OCI-LY1 (cell line): ENCODE measurements at regions not wholly inside any gene's neighbourhood (a gene's known extent, or its start where the extent isn't known, plus 50 kb on each side); places are given as distances from the start of the nearest gene placed in this dataset.

ENCODE experiments used
- H2AFZ ChIP-seq: fragments of 200-600 bp; sonication (generic), shearing (Covaris generic); 2 replicates; pipeline ENCODE4 v1.6.0; 2014; ENCODE audit warnings: antibody characterized with exemption, mild to moderate bottlenecking, low read length
- H3F3A ChIP-seq: fragments of 200-600 bp; sonication (generic), shearing (Covaris generic); 2 replicates; pipeline ENCODE4 v1.6.0; 2014; ENCODE audit warnings: mild to moderate bottlenecking, antibody characterized with exemption, low read length, moderate library complexity; ENCODE audit not compliant: insufficient read depth
- H3K27ac ChIP-seq: fragments of 200-600 bp; sonication (generic); 2 replicates; pipeline ENCODE4 v1.5.1; 2014; ENCODE audit warnings: low read length, mixed run types, mild to moderate bottlenecking, low read depth; ENCODE audit not compliant: poor library complexity, severe bottlenecking
- H3K27me3 ChIP-seq: fragments of 200-600 bp; sonication (generic); 2 replicates; pipeline ENCODE4 v1.6.0; 2014; ENCODE audit warnings: antibody characterized with exemption, mild to moderate bottlenecking, low read length, moderate library complexity; ENCODE audit not compliant: insufficient read depth
- H3K36me3 ChIP-seq: fragments of 200-600 bp; sonication (generic); 2 replicates; pipeline ENCODE4 v1.6.1; 2014; ENCODE audit warnings: mild to moderate bottlenecking, antibody characterized with exemption, low read length, moderate library complexity, mixed read lengths; ENCODE audit not compliant: insufficient read depth
- H3K4me1 ChIP-seq: fragments of 200-600 bp; sonication (generic); 2 replicates; pipeline ENCODE4 v1.5.1; 2014; ENCODE audit warnings: mild to moderate bottlenecking, low read length, moderate library complexity; ENCODE audit not compliant: insufficient read depth, severe bottlenecking
- H3K4me2 ChIP-seq: fragments of 200-600 bp; sonication (generic), shearing (Covaris generic); 2 replicates; pipeline ENCODE4 v1.6.1; 2014; ENCODE audit warnings: low read length
- H3K4me3 ChIP-seq: fragments of 200-600 bp; sonication (generic); 2 replicates; pipeline ENCODE4 v1.5.1; 2014; ENCODE audit warnings: low read length, low read depth, mild to moderate bottlenecking, mixed read lengths; ENCODE audit not compliant: poor library complexity, severe bottlenecking
- H3K79me2 ChIP-seq: fragments of 200-600 bp; shearing (Covaris generic); 2 replicates; pipeline ENCODE4 v1.6.1; 2016; ENCODE audit warnings: mixed run types, low read length, mixed read lengths; ENCODE audit not compliant: insufficient read depth
- H3K9ac ChIP-seq: fragments of 200-600 bp; sonication (generic), shearing (Covaris generic); 2 replicates; pipeline ENCODE4 v1.6.1; 2014; ENCODE audit warnings: mild to moderate bottlenecking, low read length, mixed read lengths
- H3K9me2 ChIP-seq: fragments of 200-600 bp; sonication (generic), shearing (Covaris generic); 2 replicates; pipeline ENCODE4 v1.6.1; 2014; ENCODE audit warnings: low read depth, mild to moderate bottlenecking, low read length, mixed read lengths
- H3K9me3 ChIP-seq: fragments of 200-600 bp; shearing (Covaris generic); 2 replicates; pipeline ENCODE4 v1.6.1; 2014; ENCODE audit warnings: low read length, mixed read lengths
- H4K20me1 ChIP-seq: fragments of 200-600 bp; sonication (generic), shearing (Covaris generic); 2 replicates; pipeline ENCODE4 v1.6.0; 2016; ENCODE audit warnings: mild to moderate bottlenecking, low read length; ENCODE audit not compliant: insufficient read depth
- EZH2 ChIP-seq: fragments of 200-600 bp; sonication (generic), shearing (Covaris generic); IDR thresholded peaks from 2 replicates; pipeline ENCODE4 v1.8.0; 2017; ENCODE audit warnings: borderline replicate concordance, mixed run types, mild to moderate bottlenecking, antibody characterized with exemption, low read length, moderate library complexity, mixed read lengths
- TF ChIP-seq, protein P1 (sequence below): fragments of 200-600 bp; sonication (generic), shearing (Covaris generic); IDR thresholded peaks from 2 replicates; pipeline ENCODE4 v1.5.1; 2017; ENCODE audit warnings: mild to moderate bottlenecking, antibody characterized with exemption, low read length, moderate library complexity, mixed read lengths

DNA sequence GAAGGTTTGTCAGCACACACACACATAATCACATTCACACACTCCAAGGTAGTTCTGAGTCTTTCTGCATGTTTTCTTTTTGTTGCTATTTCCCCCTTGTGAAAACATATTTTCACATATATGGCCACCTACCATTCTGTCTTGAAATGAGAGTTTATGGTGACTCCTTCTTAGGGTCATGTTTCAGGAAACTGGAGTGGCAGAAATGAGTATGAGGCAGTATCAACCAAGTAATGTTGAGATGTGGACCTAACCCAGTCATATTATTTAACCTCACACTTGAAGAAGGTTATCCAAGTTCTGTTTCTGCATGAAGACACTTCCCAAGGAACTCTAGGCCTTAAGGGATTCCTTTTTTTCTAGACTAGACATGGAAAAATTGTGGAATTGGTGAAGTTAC, 481.4 kb downstream of the ETS1 start:
- TF ChIP-seq, protein P1, sequence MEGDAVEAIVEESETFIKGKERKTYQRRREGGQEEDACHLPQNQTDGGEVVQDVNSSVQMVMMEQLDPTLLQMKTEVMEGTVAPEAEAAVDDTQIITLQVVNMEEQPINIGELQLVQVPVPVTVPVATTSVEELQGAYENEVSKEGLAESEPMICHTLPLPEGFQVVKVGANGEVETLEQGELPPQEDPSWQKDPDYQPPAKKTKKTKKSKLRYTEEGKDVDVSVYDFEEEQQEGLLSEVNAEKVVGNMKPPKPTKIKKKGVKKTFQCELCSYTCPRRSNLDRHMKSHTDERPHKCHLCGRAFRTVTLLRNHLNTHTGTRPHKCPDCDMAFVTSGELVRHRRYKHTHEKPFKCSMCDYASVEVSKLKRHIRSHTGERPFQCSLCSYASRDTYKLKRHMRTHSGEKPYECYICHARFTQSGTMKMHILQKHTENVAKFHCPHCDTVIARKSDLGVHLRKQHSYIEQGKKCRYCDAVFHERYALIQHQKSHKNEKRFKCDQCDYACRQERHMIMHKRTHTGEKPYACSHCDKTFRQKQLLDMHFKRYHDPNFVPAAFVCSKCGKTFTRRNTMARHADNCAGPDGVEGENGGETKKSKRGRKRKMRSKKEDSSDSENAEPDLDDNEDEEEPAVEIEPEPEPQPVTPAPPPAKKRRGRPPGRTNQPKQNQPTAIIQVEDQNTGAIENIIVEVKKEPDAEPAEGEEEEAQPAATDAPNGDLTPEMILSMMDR = no peak
- no peak for TF ChIP-seq EZH2
- Histone ChIP-seq H3K9me2 (no peaks in the 10 kb centered on the region), H3F3A (no peaks in the 10 kb centered on the region), H3K4me2 (no peak overlapping the region), H4K20me1 (no peaks in the 10 kb centered on the region), H3K9ac (no peak overlapping the region), H3K36me3 (no peaks in the 10 kb centered on the region), H3K4me1 (no peaks in the 10 kb centered on the region), H3K9me3 (no peaks in the 10 kb centered on the region), H3K27me3 (no peaks in the 10 kb centered on the region), H3K79me2 (no peaks in the 10 kb centered on the region), H3K27ac (no peak overlapping the region), H3K4me3 (no peak overlapping the region), H2AFZ (no peak overlapping the region)

DNA sequence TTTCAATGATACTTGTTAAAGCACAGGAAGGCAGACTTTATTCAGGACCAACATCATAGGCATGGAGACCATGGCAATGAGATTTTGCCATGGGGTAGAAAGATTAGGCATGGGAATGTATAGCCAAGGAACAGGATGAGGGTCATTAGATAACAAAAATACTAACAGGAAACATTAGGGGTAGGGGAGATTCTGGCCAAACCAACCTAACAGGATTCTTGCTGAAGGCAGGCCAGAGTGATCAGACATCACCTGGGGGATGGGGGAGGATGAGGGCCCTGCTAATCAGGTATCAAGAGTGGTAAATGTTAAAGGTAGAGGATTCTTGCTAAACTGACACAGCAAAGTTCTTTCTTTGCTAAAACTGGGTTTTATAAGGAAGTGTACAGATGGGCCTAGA, 481.8 kb downstream of the ETS1 start:
- Histone ChIP-seq H3K36me3 (no peaks in the 10 kb centered on the region), H3K9ac (no peak overlapping the region), H3K9me2 (no peaks in the 10 kb centered on the region), H3K4me3 (no peak overlapping the region), H3K9me3 (no peaks in the 10 kb centered on the region), H3K4me2 (no peak overlapping the region), H2AFZ (no peak overlapping the region), H3K27ac (no peak overlapping the region), H4K20me1 (no peaks in the 10 kb centered on the region), H3F3A (no peaks in the 10 kb centered on the region), H3K4me1 (no peaks in the 10 kb centered on the region), H3K27me3 (no peaks in the 10 kb centered on the region), H3K79me2 (no peaks in the 10 kb centered on the region)
- no peak for TF ChIP-seq EZH2
- TF ChIP-seq, protein P1 = no peak

DNA sequence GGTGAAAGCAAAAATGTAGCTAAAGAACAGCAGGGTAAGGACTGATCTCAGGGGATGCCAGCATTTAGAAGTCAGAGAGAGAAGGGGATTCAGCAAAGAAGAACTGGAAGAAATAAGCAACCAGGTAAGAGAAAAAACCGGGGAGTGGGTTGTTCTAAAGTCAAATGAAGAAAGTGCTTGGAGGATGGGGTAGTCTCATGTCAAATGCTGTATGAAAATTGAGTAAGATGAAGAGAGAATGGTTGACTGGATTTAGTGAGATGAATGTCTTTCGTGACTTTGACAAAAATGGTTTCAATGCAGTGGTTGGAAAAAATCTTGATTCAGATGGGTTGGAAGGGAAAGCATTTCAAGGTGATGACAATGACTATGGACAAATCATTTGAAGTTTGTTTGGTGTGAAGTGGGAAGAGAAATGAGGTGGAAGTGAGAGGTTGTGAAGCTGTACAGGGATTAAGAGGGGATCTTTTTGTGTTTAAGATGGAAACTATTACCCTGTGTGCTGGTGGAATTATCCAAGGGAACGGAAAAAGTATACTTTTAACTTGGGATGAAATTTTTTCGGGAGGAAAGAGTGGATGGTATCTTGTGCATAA, 484.0 kb downstream of the ETS1 start:
- no peak overlapping the region for H3K27ac ChIP-seq
- no peak overlapping the region for H3K9ac ChIP-seq
- no peak overlapping the region for H2AFZ ChIP-seq
- H3K4me3 ChIP-seq = no peak overlapping the region
- H3K9me3 ChIP-seq = no peaks in the 10 kb centered on the region
- no peaks in the 10 kb centered on the region for H3K4me1 ChIP-seq
- H3K4me2 ChIP-seq = no peak overlapping the region
- no peaks in the 10 kb centered on the region for H3K27me3 ChIP-seq
- H3F3A ChIP-seq = no peaks in the 10 kb centered on the region
- H3K36me3 ChIP-seq = no peaks in the 10 kb centered on the region
- H4K20me1 ChIP-seq = no peaks in the 10 kb centered on the region
- H3K79me2 ChIP-seq = no peaks in the 10 kb centered on the region
- no peaks in the 10 kb centered on the region for H3K9me2 ChIP-seq
- TF ChIP-seq, protein P1 = no peak
- no peak for TF ChIP-seq EZH2
